ENCODE measurements at regions not wholly inside any gene's neighbourhood (a gene's known extent, or its start where the extent isn't known, plus 50 kb on each side); places are given as distances from the start of the nearest gene placed in this dataset.

DNA sequence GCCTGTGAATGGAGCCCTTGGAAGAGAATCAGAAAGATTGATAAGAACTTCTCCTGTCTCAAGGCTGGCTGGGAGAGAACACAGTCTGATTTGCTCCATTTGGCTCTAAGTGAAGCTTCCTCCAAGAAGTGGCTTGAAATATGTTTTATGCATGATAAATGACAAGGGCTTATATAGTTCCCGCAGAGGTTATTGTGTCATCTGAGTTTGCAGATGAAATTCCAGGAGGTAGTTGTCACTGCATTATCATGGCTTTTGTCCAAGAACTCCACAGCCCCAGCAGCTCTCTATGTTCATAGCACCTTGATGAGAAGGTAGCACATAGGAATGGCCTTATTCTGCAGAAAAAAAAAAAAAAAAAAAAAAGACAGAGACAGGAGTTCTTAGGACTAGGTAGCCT, 108.5 kb downstream of the DACT1 start:
- TF ChIP-seq POLR2AphosphoS5 (IDR thresholded peaks at IDR 0.05): no peak
- TF ChIP-seq, protein P1, sequence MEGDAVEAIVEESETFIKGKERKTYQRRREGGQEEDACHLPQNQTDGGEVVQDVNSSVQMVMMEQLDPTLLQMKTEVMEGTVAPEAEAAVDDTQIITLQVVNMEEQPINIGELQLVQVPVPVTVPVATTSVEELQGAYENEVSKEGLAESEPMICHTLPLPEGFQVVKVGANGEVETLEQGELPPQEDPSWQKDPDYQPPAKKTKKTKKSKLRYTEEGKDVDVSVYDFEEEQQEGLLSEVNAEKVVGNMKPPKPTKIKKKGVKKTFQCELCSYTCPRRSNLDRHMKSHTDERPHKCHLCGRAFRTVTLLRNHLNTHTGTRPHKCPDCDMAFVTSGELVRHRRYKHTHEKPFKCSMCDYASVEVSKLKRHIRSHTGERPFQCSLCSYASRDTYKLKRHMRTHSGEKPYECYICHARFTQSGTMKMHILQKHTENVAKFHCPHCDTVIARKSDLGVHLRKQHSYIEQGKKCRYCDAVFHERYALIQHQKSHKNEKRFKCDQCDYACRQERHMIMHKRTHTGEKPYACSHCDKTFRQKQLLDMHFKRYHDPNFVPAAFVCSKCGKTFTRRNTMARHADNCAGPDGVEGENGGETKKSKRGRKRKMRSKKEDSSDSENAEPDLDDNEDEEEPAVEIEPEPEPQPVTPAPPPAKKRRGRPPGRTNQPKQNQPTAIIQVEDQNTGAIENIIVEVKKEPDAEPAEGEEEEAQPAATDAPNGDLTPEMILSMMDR (IDR thresholded peaks at IDR 0.05; ENCODE audit: poor library complexity, severe bottlenecking): no peak
- TF ChIP-seq RAD21 (conservative IDR thresholded peaks at IDR 0.05): no peak
